ENCODE measurements at regions not wholly inside any gene's neighbourhood (a gene's known extent, or its start where the extent isn't known, plus 50 kb on each side); places are given as distances from the start of the nearest gene placed in this dataset.

DNA sequence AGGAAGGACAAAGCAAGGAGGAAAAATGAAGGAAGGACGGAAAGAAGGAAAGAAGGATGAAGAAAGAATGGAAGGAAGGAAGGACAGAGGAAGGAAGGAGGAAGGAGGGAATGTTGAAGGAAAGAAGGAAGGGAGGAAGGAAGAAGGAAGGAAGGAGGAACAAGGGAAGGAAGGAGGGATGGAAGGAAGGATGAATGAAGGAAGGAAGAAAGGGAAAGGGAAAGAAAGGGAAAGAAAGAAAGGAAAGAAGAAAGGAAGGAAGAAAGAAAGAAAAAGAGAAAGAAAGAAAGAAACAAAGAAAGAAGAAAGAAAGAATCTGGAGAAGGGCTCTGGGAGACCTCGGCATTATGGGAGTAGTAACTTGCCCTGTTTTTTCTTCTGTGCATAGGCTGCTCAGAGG is 70.8 kb upstream of the SHISA3 start:
- intact Hi-C loops (cut with DNase I; ENCODE audit: low total_unique reads): no loop called here
- H3K9me3 ChIP-seq: no peaks in the 10 kb centered on the region
- WGBS, 2 donors (ENCODE audit: low coverage in 1 of 2): 91 to 95% methylated on average over 2 of the region's 2 CpGs
- no peak overlapping the region for H3K4me3 ChIP-seq
- no peaks in the 10 kb centered on the region for H3K27me3 ChIP-seq
- no peaks in the 10 kb centered on the region for H3K36me3 ChIP-seq
- in situ Hi-C loops (cut with MboI; ENCODE audit: low pct_ligation_motif_present in 1 of 4, low pct_unique_long_range_greater_than_20kb in 1 of 4, low sequenced_read_pairs in 3 of 4): no loop called here
- H3K27ac ChIP-seq: no peak overlapping the region
- peaks cover 0 to 6% (median 2%) of the 10 kb centered on the region in 4 donors for H3K4me1 ChIP-seq
- no peak for TF ChIP-seq EP300 (IDR thresholded peaks at IDR 0.05; ENCODE audit: low read depth)
- no peak for DNase-seq

DNA sequence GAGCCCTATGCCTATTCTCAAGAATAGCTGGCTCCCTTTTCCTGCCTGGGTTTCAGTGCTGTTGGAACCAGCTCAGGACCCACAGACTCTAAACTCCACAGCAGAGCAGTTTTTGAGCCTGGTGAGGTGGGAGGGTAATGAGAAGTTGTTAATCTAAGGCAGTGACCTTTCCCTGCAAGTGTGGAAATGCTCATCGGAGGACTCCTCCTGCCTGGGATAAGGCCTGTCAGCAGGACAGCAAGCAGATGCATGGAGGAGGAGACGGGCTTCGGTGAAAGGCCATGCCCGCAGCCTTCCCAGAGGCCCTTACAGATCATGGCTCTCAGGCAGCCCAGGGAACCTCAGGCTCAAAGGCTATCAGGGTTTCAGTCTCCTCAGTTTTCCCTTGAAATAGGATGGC is 70.0 kb upstream of the SHISA3 start:
- DNase-seq: no peak
- no peak for TF ChIP-seq POLR2AphosphoS5 (IDR thresholded peaks at IDR 0.05)
- no peak for TF ChIP-seq POLR2A (IDR thresholded peaks at IDR 0.05)
- TF ChIP-seq, protein P1, sequence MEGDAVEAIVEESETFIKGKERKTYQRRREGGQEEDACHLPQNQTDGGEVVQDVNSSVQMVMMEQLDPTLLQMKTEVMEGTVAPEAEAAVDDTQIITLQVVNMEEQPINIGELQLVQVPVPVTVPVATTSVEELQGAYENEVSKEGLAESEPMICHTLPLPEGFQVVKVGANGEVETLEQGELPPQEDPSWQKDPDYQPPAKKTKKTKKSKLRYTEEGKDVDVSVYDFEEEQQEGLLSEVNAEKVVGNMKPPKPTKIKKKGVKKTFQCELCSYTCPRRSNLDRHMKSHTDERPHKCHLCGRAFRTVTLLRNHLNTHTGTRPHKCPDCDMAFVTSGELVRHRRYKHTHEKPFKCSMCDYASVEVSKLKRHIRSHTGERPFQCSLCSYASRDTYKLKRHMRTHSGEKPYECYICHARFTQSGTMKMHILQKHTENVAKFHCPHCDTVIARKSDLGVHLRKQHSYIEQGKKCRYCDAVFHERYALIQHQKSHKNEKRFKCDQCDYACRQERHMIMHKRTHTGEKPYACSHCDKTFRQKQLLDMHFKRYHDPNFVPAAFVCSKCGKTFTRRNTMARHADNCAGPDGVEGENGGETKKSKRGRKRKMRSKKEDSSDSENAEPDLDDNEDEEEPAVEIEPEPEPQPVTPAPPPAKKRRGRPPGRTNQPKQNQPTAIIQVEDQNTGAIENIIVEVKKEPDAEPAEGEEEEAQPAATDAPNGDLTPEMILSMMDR (IDR thresholded peaks at IDR 0.05): no peak
- TF ChIP-seq EP300 (IDR thresholded peaks at IDR 0.05; ENCODE audit: low read depth): no peak
- H3K4me1 ChIP-seq: peaks cover 0 to 12% (median 3%) of the 10 kb centered on the region in 4 donors
- no peaks in the 10 kb centered on the region for H3K9me3 ChIP-seq
- in situ Hi-C loops (cut with MboI; ENCODE audit: low pct_ligation_motif_present in 1 of 4, low pct_unique_long_range_greater_than_20kb in 1 of 4, low sequenced_read_pairs in 3 of 4) (no loop called here), intact Hi-C loops (cut with DNase I; ENCODE audit: low total_unique reads) (no loop called here)
- H3K36me3 ChIP-seq: no peaks in the 10 kb centered on the region
- H3K27ac ChIP-seq: no peak overlapping the region
- H3K27me3 ChIP-seq: no peaks in the 10 kb centered on the region
- WGBS, 2 donors (ENCODE audit: low coverage in 1 of 2): 86 to 87% methylated on average over 1 to 4 of the region's 4 CpGs
- H3K4me3 ChIP-seq: no peak overlapping the region

DNA sequence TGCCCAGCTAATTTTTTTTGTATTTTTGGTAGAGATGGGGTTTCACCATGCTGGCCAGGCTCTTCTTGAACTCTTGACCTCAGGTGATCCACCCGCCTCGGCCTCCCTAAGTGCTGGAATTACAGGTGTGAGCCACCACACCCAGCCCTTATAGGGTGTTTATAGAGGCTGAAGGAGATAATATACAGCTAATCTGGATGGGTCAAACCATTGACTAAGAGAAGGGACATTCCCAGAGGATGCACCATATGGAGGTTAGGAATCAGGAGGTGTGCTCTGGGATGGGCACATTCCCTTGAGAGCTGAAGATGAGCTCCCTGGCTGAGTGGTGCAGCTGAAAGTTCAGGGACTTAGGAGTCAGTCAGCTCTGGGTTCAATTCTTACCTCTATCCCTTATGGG is 68.3 kb upstream of the SHISA3 start:
- no peaks in the 10 kb centered on the region for H3K36me3 ChIP-seq
- 71% methylated on average over 2 of the region's 2 CpGs; no CpG with 5 or more reads in 1 of the 2 donors for WGBS, 2 donors (ENCODE audit: low coverage in 1 of 2)
- no peak for DNase-seq
- H3K9me3 ChIP-seq: no peaks in the 10 kb centered on the region
- H3K4me3 ChIP-seq: no peak overlapping the region
- no peaks in the 10 kb centered on the region for H3K27me3 ChIP-seq
- TF ChIP-seq POLR2A (IDR thresholded peaks at IDR 0.05): no peak
- no peak for TF ChIP-seq POLR2AphosphoS5 (IDR thresholded peaks at IDR 0.05)
- TF ChIP-seq, protein P1 (IDR thresholded peaks at IDR 0.05): no peak
- TF ChIP-seq EP300 (IDR thresholded peaks at IDR 0.05; ENCODE audit: low read depth): no peak
- intact Hi-C loops (cut with DNase I; ENCODE audit: low total_unique reads) (no loop called here), in situ Hi-C loops (cut with MboI; ENCODE audit: low pct_ligation_motif_present in 1 of 4, low pct_unique_long_range_greater_than_20kb in 1 of 4, low sequenced_read_pairs in 3 of 4) (no loop called here)
- H3K4me1 ChIP-seq: peaks cover 0 to 12% (median 3%) of the 10 kb centered on the region in 4 donors
- no peak overlapping the region for H3K27ac ChIP-seq

DNA sequence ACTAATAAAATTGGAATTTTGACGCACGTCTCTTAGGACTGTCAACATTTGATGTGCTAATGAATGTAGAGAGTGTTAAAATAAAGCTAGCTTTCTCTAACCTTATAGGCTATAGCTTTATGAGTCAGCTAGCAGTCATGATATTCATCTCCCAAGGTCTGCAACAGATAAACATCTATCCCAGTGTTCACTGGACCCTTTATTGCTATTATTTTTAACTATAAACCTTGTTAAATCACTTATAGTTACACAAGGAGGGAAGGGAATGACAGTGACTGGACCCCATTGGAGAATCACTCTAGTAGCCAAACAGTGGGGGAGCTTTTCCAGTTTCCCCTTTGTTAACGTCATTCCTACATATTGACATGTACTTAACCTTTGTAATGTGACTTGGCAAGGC is 67.9 kb upstream of the SHISA3 start:
- Histone ChIP-seq H3K9me3 (no peaks in the 10 kb centered on the region), H3K36me3 (no peaks in the 10 kb centered on the region), H3K27ac (no peak overlapping the region), H3K4me1 (peaks cover 0 to 12% (median 3%) of the 10 kb centered on the region in 4 donors), H3K4me3 (no peak overlapping the region), H3K27me3 (no peaks in the 10 kb centered on the region)
- TF ChIP-seq, protein P1 (IDR thresholded peaks at IDR 0.05): no peak
- TF ChIP-seq POLR2A (IDR thresholded peaks at IDR 0.05): no peak
- TF ChIP-seq POLR2AphosphoS5 (IDR thresholded peaks at IDR 0.05): no peak
- no peak for TF ChIP-seq EP300 (IDR thresholded peaks at IDR 0.05; ENCODE audit: low read depth)
- intact Hi-C loops (cut with DNase I; ENCODE audit: low total_unique reads): no loop called here
- in situ Hi-C loops (cut with MboI; ENCODE audit: low pct_ligation_motif_present in 1 of 4, low pct_unique_long_range_greater_than_20kb in 1 of 4, low sequenced_read_pairs in 3 of 4): no loop called here
- no peak for DNase-seq
- WGBS, 2 donors (ENCODE audit: low coverage in 1 of 2): 45 to 64% methylated on average over 3 of the region's 3 CpGs

DNA sequence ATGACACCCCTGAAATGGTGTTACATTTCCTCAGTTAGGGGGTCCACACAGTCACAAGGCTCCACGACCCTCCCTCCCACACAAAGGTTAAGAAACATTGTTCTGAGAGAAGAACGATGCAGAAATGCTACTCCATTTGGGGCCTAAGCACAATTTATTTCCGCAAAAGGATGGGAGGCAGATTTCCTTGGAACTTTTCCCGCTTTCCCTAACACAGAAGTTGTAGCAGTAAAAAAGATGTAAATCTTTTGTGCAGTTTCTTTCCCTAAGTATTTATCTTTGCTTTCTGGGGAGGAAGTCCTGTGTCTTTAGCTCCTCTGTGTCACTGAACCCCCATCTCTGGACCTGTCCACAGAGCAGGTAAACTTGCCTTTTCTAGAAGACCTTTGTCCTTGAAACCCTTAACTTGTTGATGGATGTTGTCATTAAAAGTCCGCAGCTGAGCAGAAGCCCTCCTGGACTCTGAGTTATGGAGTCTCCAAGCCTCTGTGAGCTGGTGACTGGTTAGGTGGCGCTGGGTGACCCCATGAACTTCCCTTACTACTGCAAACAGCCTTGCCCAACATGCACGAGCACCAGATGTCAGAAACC is 67.2 kb upstream of the SHISA3 start:
- no peak for DNase-seq
- intact Hi-C loops (cut with DNase I; ENCODE audit: low total_unique reads): no loop called here
- in situ Hi-C loops (cut with MboI; ENCODE audit: low pct_ligation_motif_present in 1 of 4, low pct_unique_long_range_greater_than_20kb in 1 of 4, low sequenced_read_pairs in 3 of 4): no loop called here
- H3K36me3 ChIP-seq: no peaks in the 10 kb centered on the region
- H3K9me3 ChIP-seq: no peaks in the 10 kb centered on the region
- H3K27ac ChIP-seq: peak overlapping the region in 1 of 4 donors; percentile 9
- no peak for TF ChIP-seq POLR2AphosphoS5 (IDR thresholded peaks at IDR 0.05)
- TF ChIP-seq POLR2A (IDR thresholded peaks at IDR 0.05): no peak
- TF ChIP-seq, protein P1 (IDR thresholded peaks at IDR 0.05): no peak
- no peak overlapping the region for H3K4me3 ChIP-seq
- H3K4me1 ChIP-seq: peaks cover 0 to 12% (median 3%) of the 10 kb centered on the region in 4 donors
- 73 to 83% methylated on average over 1 to 7 of the region's 7 CpGs for WGBS, 2 donors (ENCODE audit: low coverage in 1 of 2)
- H3K27me3 ChIP-seq: no peaks in the 10 kb centered on the region

All from transverse colon (tissue), 4 donors.